Islet precursor cell (in vitro differentiated cells): ENCODE measurements at regions not wholly inside any gene's neighbourhood (a gene's known extent, or its start where the extent isn't known, plus 50 kb on each side); places are given as distances from the start of the nearest gene placed in this dataset.
"Not testable (repeated sequence)": the region's sequence is repeated elsewhere in the genome, so short reads cannot be mapped to it uniquely, and the experiment has no call there.

Experiments
- DNase-seq: peaks from one replicate; pipeline ENCODE4 v3.0.0-alpha.2; 2018

- DNase-seq, result not testable (repeated sequence)
These were observed 132.7 kb downstream of the SNX10 start for GRCh38 chr7:26424319-26424718.

- DNase-seq, result no peak
These were observed 134.0 kb downstream of the SNX10 start for GRCh38 chr7:26425655-26426054.

GRCh38 chr7:26426096-26426495, 134.4 kb downstream of the SNX10 start:
- DNase-seq, result no peak

GRCh38 chr7:26428571-26428970, 136.9 kb downstream of the SNX10 start:
- no peak for DNase-seq

- no peak for DNase-seq
These were observed 137.5 kb downstream of the SNX10 start for GRCh38 chr7:26429168-26429567.

GRCh38 chr7:26434974-26435373, 143.3 kb downstream of the SNX10 start:
- no peak for DNase-seq

- DNase-seq, result no peak
These were observed 145.4 kb downstream of the SNX10 start for GRCh38 chr7:26437003-26437532.

GRCh38 chr7:26438078-26438477, 146.4 kb downstream of the SNX10 start:
- DNase-seq, result no peak

GRCh38 chr7:26439521-26440232, 148.0 kb downstream of the SNX10 start:
- DNase-seq, result no peak

- DNase-seq, result no peak
These were observed 148.8 kb downstream of the SNX10 start for GRCh38 chr7:26440233-26441001.

GRCh38 chr7:26441002-26441521, 149.4 kb downstream of the SNX10 start:
- DNase-seq, result peak; percentile 90

GRCh38 chr7:26441611-26442277, 150.1 kb downstream of the SNX10 start:
- peak; percentile 77 for DNase-seq

GRCh38 chr7:26443006-26443405, 151.3 kb downstream of the SNX10 start:
- DNase-seq, result no peak

- peak; percentile 63 for DNase-seq
These were observed 152.1 kb downstream of the SNX10 start for GRCh38 chr7:26443751-26444150.

- DNase-seq, result no peak
These were observed 152.9 kb downstream of the SNX10 start for GRCh38 chr7:26444555-26444954.

- DNase-seq, result no peak
These were observed 155.5 kb downstream of the SNX10 start for GRCh38 chr7:26447116-26447515.

- DNase-seq, result peak; percentile 83
These were observed 157.8 kb downstream of the SNX10 start for GRCh38 chr7:26449175-26450165.

- peak; percentile 60 for DNase-seq
These were observed 160.3 kb downstream of the SNX10 start for GRCh38 chr7:26451997-26452396.

GRCh38 chr7:26454180-26454579, 162.5 kb downstream of the SNX10 start:
- no peak for DNase-seq

GRCh38 chr7:26457696-26458327, 166.2 kb downstream of the SNX10 start:
- DNase-seq, result peak; percentile 89

GRCh38 chr7:26458466-26459145, 166.9 kb downstream of the SNX10 start:
- DNase-seq, result no peak
